Spleen (tissue), 7 donors: ENCODE measurements at regions not wholly inside any gene's neighbourhood (a gene's known extent, or its start where the extent isn't known, plus 50 kb on each side); places are given as distances from the start of the nearest gene placed in this dataset.

Source experiments
- POLR2AphosphoS5 ChIP-seq, 3 donors: sonication (generic); formaldehyde crosslinking; IDR thresholded peaks; one replicate each; pipeline ENCODE4 v1.5.1; 2017; ENCODE audit warnings: antibody characterized with exemption in 3 of 3
- TF ChIP-seq, protein P1 (sequence below), 11 experiments: fragments of 200-600 bp in 7 of 11; fragments of 450-650 bp in 4 of 11; sonication (generic) in 4 of 11; IDR thresholded peaks in 8 of 11; conservative IDR thresholded peaks in 3 of 11; 1 replicate in 7 of 11; 2 replicates in 4 of 11; pipeline versions ENCODE4 v1.4.0 to v1.8.0; 2016 to 2021; ENCODE audit warnings: antibody characterized with exemption in 11 of 11, inconsistent platforms in 4 of 11, mild to moderate bottlenecking in 1 of 11
- donor health status: DM: no; HTN: no; CAD: no; lungs with moderate emphysema.
- donor health status: DM: no; HTN: no; CAD: no.
- donor health status: DM: no; HTN: no; CAD: no.

- no peak for TF ChIP-seq POLR2AphosphoS5 (IDR thresholded peaks at IDR 0.05)
- TF ChIP-seq, protein P1, sequence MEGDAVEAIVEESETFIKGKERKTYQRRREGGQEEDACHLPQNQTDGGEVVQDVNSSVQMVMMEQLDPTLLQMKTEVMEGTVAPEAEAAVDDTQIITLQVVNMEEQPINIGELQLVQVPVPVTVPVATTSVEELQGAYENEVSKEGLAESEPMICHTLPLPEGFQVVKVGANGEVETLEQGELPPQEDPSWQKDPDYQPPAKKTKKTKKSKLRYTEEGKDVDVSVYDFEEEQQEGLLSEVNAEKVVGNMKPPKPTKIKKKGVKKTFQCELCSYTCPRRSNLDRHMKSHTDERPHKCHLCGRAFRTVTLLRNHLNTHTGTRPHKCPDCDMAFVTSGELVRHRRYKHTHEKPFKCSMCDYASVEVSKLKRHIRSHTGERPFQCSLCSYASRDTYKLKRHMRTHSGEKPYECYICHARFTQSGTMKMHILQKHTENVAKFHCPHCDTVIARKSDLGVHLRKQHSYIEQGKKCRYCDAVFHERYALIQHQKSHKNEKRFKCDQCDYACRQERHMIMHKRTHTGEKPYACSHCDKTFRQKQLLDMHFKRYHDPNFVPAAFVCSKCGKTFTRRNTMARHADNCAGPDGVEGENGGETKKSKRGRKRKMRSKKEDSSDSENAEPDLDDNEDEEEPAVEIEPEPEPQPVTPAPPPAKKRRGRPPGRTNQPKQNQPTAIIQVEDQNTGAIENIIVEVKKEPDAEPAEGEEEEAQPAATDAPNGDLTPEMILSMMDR (IDR thresholded peaks at IDR 0.05 in 8 of 11, conservative IDR thresholded peaks at IDR 0.05 in 3 of 11), result no peak
These were observed 254.2 kb upstream of the SULF2 start for GRCh38 chr20:48039514-48039913.
